ENCODE measurements at regions not wholly inside any gene's neighbourhood (a gene's known extent, or its start where the extent isn't known, plus 50 kb on each side); places are given as distances from the start of the nearest gene placed in this dataset.

- Mint-ChIP-seq H3K4me1 (peaks cover 0 to 3% of the 10 kb centered on the region in 2 donors), H3K36me3 (no peaks in the 10 kb centered on the region), H3K9me3 (peaks cover 2 to 5% of the 10 kb centered on the region in 2 donors), H3K27ac (no peak overlapping the region), H3K27me3 (ENCODE audit: low read depth in 2 of 2) (no peaks in the 10 kb centered on the region), H3K4me3 (no peak overlapping the region)
- no peak for ATAC-seq
- TF ChIP-seq, protein P1, sequence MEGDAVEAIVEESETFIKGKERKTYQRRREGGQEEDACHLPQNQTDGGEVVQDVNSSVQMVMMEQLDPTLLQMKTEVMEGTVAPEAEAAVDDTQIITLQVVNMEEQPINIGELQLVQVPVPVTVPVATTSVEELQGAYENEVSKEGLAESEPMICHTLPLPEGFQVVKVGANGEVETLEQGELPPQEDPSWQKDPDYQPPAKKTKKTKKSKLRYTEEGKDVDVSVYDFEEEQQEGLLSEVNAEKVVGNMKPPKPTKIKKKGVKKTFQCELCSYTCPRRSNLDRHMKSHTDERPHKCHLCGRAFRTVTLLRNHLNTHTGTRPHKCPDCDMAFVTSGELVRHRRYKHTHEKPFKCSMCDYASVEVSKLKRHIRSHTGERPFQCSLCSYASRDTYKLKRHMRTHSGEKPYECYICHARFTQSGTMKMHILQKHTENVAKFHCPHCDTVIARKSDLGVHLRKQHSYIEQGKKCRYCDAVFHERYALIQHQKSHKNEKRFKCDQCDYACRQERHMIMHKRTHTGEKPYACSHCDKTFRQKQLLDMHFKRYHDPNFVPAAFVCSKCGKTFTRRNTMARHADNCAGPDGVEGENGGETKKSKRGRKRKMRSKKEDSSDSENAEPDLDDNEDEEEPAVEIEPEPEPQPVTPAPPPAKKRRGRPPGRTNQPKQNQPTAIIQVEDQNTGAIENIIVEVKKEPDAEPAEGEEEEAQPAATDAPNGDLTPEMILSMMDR (IDR thresholded peaks at IDR 0.05) = no peak
- no peak overlapping the region for H3K27ac ChIP-seq (ENCODE audit: low read length)
- H3K4me3 ChIP-seq (ENCODE audit: low read length) = no peak overlapping the region
- no peaks in the 10 kb centered on the region for H3K27me3 ChIP-seq (ENCODE audit: control insufficient read depth, insufficient read depth, low read length)
- H3K9me3 ChIP-seq (ENCODE audit: control insufficient read depth, insufficient read depth, low read length) = no peaks in the 10 kb centered on the region
- intact Hi-C loops (cut with micrococcal nuclease) = no loop called here
- no peaks in the 10 kb centered on the region for H3K4me1 ChIP-seq (ENCODE audit: control insufficient read depth, insufficient read depth, low read length)
- H3K36me3 ChIP-seq (ENCODE audit: control insufficient read depth, insufficient read depth, low read length) = no peaks in the 10 kb centered on the region
- 92% methylated on average over 2 of the region's 5 CpGs for WGBS (ENCODE audit: insufficient coverage)
- DNase-seq = no peak
These were observed 931.9 kb downstream of the SLITRK5 start for GRCh38 chr13:88602786-88603777.

GRCh38 chr13:88617176-88617575 is 946.0 kb downstream of the SLITRK5 start:
- no peaks in the 10 kb centered on the region for H3K27me3 ChIP-seq (ENCODE audit: control insufficient read depth, insufficient read depth, low read length)
- H3K9me3 ChIP-seq (ENCODE audit: control insufficient read depth, insufficient read depth, low read length) = no peaks in the 10 kb centered on the region
- H3K4me1 Mint-ChIP-seq = peaks cover 14 to 19% of the 10 kb centered on the region in 2 donors
- ATAC-seq = no peak
- H3K9me3 Mint-ChIP-seq = peaks cover 4 to 5% of the 10 kb centered on the region in 2 donors
- intact Hi-C loops (cut with micrococcal nuclease) = no loop called here
- WGBS (ENCODE audit: insufficient coverage) = 70% methylated on average over 2 of the region's 3 CpGs
- H3K27ac Mint-ChIP-seq = no peak overlapping the region
- peaks cover 3% of the 10 kb centered on the region for H3K4me1 ChIP-seq (ENCODE audit: control insufficient read depth, insufficient read depth, low read length)
- no peaks in the 10 kb centered on the region for H3K36me3 ChIP-seq (ENCODE audit: control insufficient read depth, insufficient read depth, low read length)
- H3K4me3 Mint-ChIP-seq = no peak overlapping the region
- H3K36me3 Mint-ChIP-seq = peaks cover 31% of the 10 kb centered on the region
- H3K4me3 ChIP-seq (ENCODE audit: low read length) = no peak overlapping the region
- no peak overlapping the region for H3K27ac ChIP-seq (ENCODE audit: low read length)
- DNase-seq = no peak
- TF ChIP-seq, protein P1 (IDR thresholded peaks at IDR 0.05) = no peak
- no peaks in the 10 kb centered on the region for H3K27me3 Mint-ChIP-seq (ENCODE audit: low read depth in 2 of 2)

- DNase-seq = peak; percentile 34 to 37
- peaks cover 42 to 49% of the 10 kb centered on the region in 2 donors for H3K4me1 Mint-ChIP-seq
These were observed 951.3 kb downstream of the SLITRK5 start for GRCh38 chr13:88622362-88622973.

More at GRCh38 chr13:88622362-88622973, 951.3 kb downstream of the SLITRK5 start:
- peak overlapping the region; percentile 76 for H3K4me3 Mint-ChIP-seq
- 43% methylated on average over 2 of the region's 2 CpGs for WGBS (ENCODE audit: insufficient coverage)
- H3K9me3 Mint-ChIP-seq = peaks cover 7 to 8% of the 10 kb centered on the region in 2 donors
- intact Hi-C loops (cut with micrococcal nuclease) = loop anchor here (10.0 kb wide), 1 partner anchor 168 kb away; no protein-coding TSS in a partner anchor
- peak overlapping the region; percentile 86 for H3K27ac ChIP-seq (ENCODE audit: low read length)
- H3K27me3 Mint-ChIP-seq (ENCODE audit: low read depth in 2 of 2) = no peaks in the 10 kb centered on the region
- TF ChIP-seq, protein P1 (IDR thresholded peaks at IDR 0.05) = no peak
- H3K4me1 ChIP-seq (ENCODE audit: control insufficient read depth, insufficient read depth, low read length) = peaks cover 17% of the 10 kb centered on the region
- peak overlapping the region; percentile 87 to 89 for H3K27ac Mint-ChIP-seq
- peaks cover 5% of the 10 kb centered on the region for H3K9me3 ChIP-seq (ENCODE audit: control insufficient read depth, insufficient read depth, low read length)
- H3K27me3 ChIP-seq (ENCODE audit: control insufficient read depth, insufficient read depth, low read length) = no peaks in the 10 kb centered on the region
- H3K36me3 ChIP-seq (ENCODE audit: control insufficient read depth, insufficient read depth, low read length) = no peaks in the 10 kb centered on the region
- peak overlapping the region; percentile 6 for H3K4me3 ChIP-seq (ENCODE audit: low read length)
- peaks cover 21% of the 10 kb centered on the region for H3K36me3 Mint-ChIP-seq
- peak; percentile 68 to 89 (median 79) for ATAC-seq
